Ishikawa (cell line): ENCODE measurements at regions not wholly inside any gene's neighbourhood (a gene's known extent, or its start where the extent isn't known, plus 50 kb on each side); places are given as distances from the start of the nearest gene placed in this dataset.

Experiments used
- CEBPB ChIP-seq: IDR thresholded peaks from 2 replicates; pipeline ENCODE4 v1.6.1; 2012
- CREB1 ChIP-seq: IDR thresholded peaks from 2 replicates; pipeline ENCODE4 v1.6.1; 2012; ENCODE audit warnings: low read depth
- EGR1 ChIP-seq: IDR thresholded peaks from 2 replicates; pipeline ENCODE4 v1.6.1; 2012
- EP300 ChIP-seq: IDR thresholded peaks from 2 replicates; pipeline ENCODE4 v1.6.1; 2012; ENCODE audit warnings: borderline replicate concordance
- FOXM1 ChIP-seq: IDR thresholded peaks from 2 replicates; pipeline ENCODE4 v1.6.1; 2012; ENCODE audit warnings: low read depth, borderline replicate concordance
- MAX ChIP-seq: IDR thresholded peaks from 2 replicates; pipeline ENCODE4 v1.6.1; 2012
- REST ChIP-seq: IDR thresholded peaks from 2 replicates; pipeline ENCODE4 v1.6.1; 2012; ENCODE audit warnings: low read depth, mild to moderate bottlenecking
- USF1 ChIP-seq: IDR thresholded peaks from 2 replicates; pipeline ENCODE4 v1.6.1; 2012
- ZBTB7A ChIP-seq: IDR thresholded peaks from 2 replicates; pipeline ENCODE4 v1.6.1; 2012; ENCODE audit warnings: low read depth

GRCh38 chr13:34522808-34523207, 419.3 kb upstream of the NBEA start:
- TF ChIP-seq ZBTB7A: no peak
- no peak for TF ChIP-seq EP300
- no peak for TF ChIP-seq CEBPB
- TF ChIP-seq MAX: no peak
- TF ChIP-seq CREB1: no peak
- TF ChIP-seq REST: no peak
- TF ChIP-seq EGR1: no peak
- no peak for TF ChIP-seq USF1
- no peak for TF ChIP-seq FOXM1
